Thoracic aorta (tissue), 2 donors: ENCODE measurements at regions not wholly inside any gene's neighbourhood (a gene's known extent, or its start where the extent isn't known, plus 50 kb on each side); places are given as distances from the start of the nearest gene placed in this dataset.

Source experiments
- ATAC-seq: fragments of 150-250 bp; one replicate; pipeline ENCODE4 v1.8.0; 2017; ENCODE audit warnings: low read depth; ENCODE audit not compliant: insufficient number of reproducible peaks, low FRiP score
- DNase-seq: peaks from one replicate; pipeline ENCODE4 v3.0.0-alpha.2; 2020; ENCODE audit warnings: low spot score
- H3K27ac ChIP-seq, 2 donors: fragments of 200-600 bp; sonication (generic); 1 replicate in 1 of 2; 2 replicates in 1 of 2; pipeline ENCODE4 v1.5.1; 2016; ENCODE audit warnings: mild to moderate bottlenecking in 2 of 2, moderate library complexity in 2 of 2
- H3K27me3 ChIP-seq: fragments of 200-600 bp; sonication (generic); replicated peaks from 2 replicates; pipeline ENCODE4 v1.6.0; 2016; ENCODE audit warnings: mild to moderate bottlenecking; ENCODE audit not compliant: insufficient read depth
- H3K36me3 ChIP-seq: fragments of 200-600 bp; sonication (generic); one replicate; pipeline ENCODE4 v1.5.1; 2016
- H3K4me1 ChIP-seq, 2 donors: fragments of 200-600 bp; sonication (generic); 1 replicate in 1 of 2; 2 replicates in 1 of 2; pipeline versions ENCODE4 v1.5.1 to v1.6.0; 2016; ENCODE audit warnings: low read depth in 2 of 2, mild to moderate bottlenecking in 1 of 2; ENCODE audit not compliant: control insufficient read depth in 1 of 2
- H3K4me3 ChIP-seq: fragments of 200-600 bp; sonication (generic); 2 replicates; pipeline ENCODE4 v1.5.1; 2016; ENCODE audit warnings: mild to moderate bottlenecking
- H3K9me3 ChIP-seq: fragments of 200-600 bp; sonication (generic); 2 replicates; pipeline ENCODE4 v1.5.1; 2016
- CTCF ChIP-seq: fragments of 200-600 bp; sonication (generic); IDR thresholded peaks from one replicate; pipeline ENCODE4 v1.5.1; 2019; ENCODE audit warnings: antibody characterized with exemption

GRCh38 chr4:22874334-22874912 is 181.7 kb downstream of the GBA3 start:
- Histone ChIP-seq H3K27ac (no peak overlapping the region), H3K9me3 (no peaks in the 10 kb centered on the region), H3K4me3 (no peak overlapping the region), H3K27me3 (no peaks in the 10 kb centered on the region), H3K36me3 (no peaks in the 10 kb centered on the region), H3K4me1 (no peaks in the 10 kb centered on the region)
- DNase-seq (no peak), ATAC-seq (no peak)
- TF ChIP-seq CTCF = no peak

- Histone ChIP-seq H3K9me3 (no peaks in the 10 kb centered on the region), H3K36me3 (no peaks in the 10 kb centered on the region), H3K4me3 (no peak overlapping the region), H3K27ac (no peak overlapping the region), H3K4me1 (no peaks in the 10 kb centered on the region), H3K27me3 (no peaks in the 10 kb centered on the region)
- ATAC-seq (no peak), DNase-seq (no peak)
- TF ChIP-seq CTCF = no peak
Observed at GRCh38 chr4:22873899-22874298, 181.2 kb downstream of the GBA3 start.

GRCh38 chr4:22870847-22871449 is 178.2 kb downstream of the GBA3 start:
- no peak overlapping the region for H3K4me3 ChIP-seq
- H3K27me3 ChIP-seq = no peaks in the 10 kb centered on the region
- ATAC-seq (no peak), DNase-seq (no peak)
- no peak overlapping the region for H3K27ac ChIP-seq
- H3K9me3 ChIP-seq = no peaks in the 10 kb centered on the region
- no peaks in the 10 kb centered on the region for H3K36me3 ChIP-seq
- no peak for TF ChIP-seq CTCF
- H3K4me1 ChIP-seq = no peaks in the 10 kb centered on the region

GRCh38 chr4:22869235-22869634 is 176.5 kb downstream of the GBA3 start:
- Histone ChIP-seq H3K36me3 (no peaks in the 10 kb centered on the region), H3K4me3 (no peak overlapping the region), H3K4me1 (no peaks in the 10 kb centered on the region), H3K27ac (no peak overlapping the region), H3K27me3 (no peaks in the 10 kb centered on the region), H3K9me3 (no peaks in the 10 kb centered on the region)
- DNase-seq = no peak
- TF ChIP-seq CTCF = no peak
- no peak for ATAC-seq
